Chondrocyte (in vitro differentiated cells): ENCODE measurements at regions not wholly inside any gene's neighbourhood (a gene's known extent, or its start where the extent isn't known, plus 50 kb on each side); places are given as distances from the start of the nearest gene placed in this dataset.

ENCODE experiments used
- DNase-seq: peaks from one replicate; pipeline ENCODE4 v3.0.0; 2021; ENCODE audit warnings: mixed read lengths, low spot score
- H3K27ac Mint-ChIP-seq: one replicate; pipeline ENCODE4 v1.8.0; 2021; ENCODE audit warnings: mild to moderate bottlenecking, moderate library complexity, mixed read lengths; ENCODE audit not compliant: unreplicated experiment
- H3K27me3 Mint-ChIP-seq: 2 replicates; pipeline ENCODE4 v1.8.0; 2021; ENCODE audit warnings: low read depth, mixed read lengths
- H3K36me3 Mint-ChIP-seq: 2 replicates; pipeline ENCODE4 v1.8.0; 2021; ENCODE audit warnings: low read depth, mixed read lengths
- H3K4me1 Mint-ChIP-seq: 2 replicates; pipeline ENCODE4 v1.8.0; 2021; ENCODE audit warnings: low read depth, mild to moderate bottlenecking, mixed read lengths
- H3K4me3 Mint-ChIP-seq: one replicate; pipeline ENCODE4 v1.8.0; 2021; ENCODE audit warnings: mild to moderate bottlenecking, moderate library complexity, mixed read lengths; ENCODE audit not compliant: unreplicated experiment
- H3K9me3 Mint-ChIP-seq: 2 replicates; pipeline ENCODE4 v1.8.0; 2021; ENCODE audit warnings: low read depth, mixed read lengths
- TF ChIP-seq, protein P1 (sequence below): fragments of 200-600 bp; sonication (generic); IDR thresholded peaks from 2 replicates; pipeline ENCODE4 v1.5.0; 2021; ENCODE audit warnings: antibody characterized with exemption, mild to moderate bottlenecking, moderate library complexity

DNA sequence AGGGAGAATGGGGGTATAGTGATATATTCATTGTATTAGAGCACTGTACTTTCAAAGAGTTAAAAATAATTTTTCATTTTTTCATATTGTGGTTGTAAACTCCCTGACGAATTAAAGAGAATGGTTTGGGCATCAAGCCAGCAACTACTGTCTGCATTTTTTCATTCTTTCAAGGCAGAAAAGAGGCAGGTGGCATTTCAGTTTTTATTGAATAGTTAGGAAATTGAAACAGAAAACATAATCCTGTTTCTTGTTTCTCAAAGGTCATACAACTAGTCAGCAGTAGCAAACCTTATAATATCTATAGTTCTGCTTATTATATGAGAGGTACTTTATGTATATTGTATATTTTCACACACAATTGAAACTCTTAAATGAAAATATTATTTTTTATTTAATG, 303.9 kb upstream of the KCND2 start:
- no peaks in the 10 kb centered on the region for H3K27me3 Mint-ChIP-seq
- H3K4me3 Mint-ChIP-seq: no peak overlapping the region
- H3K36me3 Mint-ChIP-seq: no peaks in the 10 kb centered on the region
- H3K27ac Mint-ChIP-seq: no peak overlapping the region
- H3K9me3 Mint-ChIP-seq: no peaks in the 10 kb centered on the region
- TF ChIP-seq, protein P1, sequence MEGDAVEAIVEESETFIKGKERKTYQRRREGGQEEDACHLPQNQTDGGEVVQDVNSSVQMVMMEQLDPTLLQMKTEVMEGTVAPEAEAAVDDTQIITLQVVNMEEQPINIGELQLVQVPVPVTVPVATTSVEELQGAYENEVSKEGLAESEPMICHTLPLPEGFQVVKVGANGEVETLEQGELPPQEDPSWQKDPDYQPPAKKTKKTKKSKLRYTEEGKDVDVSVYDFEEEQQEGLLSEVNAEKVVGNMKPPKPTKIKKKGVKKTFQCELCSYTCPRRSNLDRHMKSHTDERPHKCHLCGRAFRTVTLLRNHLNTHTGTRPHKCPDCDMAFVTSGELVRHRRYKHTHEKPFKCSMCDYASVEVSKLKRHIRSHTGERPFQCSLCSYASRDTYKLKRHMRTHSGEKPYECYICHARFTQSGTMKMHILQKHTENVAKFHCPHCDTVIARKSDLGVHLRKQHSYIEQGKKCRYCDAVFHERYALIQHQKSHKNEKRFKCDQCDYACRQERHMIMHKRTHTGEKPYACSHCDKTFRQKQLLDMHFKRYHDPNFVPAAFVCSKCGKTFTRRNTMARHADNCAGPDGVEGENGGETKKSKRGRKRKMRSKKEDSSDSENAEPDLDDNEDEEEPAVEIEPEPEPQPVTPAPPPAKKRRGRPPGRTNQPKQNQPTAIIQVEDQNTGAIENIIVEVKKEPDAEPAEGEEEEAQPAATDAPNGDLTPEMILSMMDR: no peak
- peaks cover 11% of the 10 kb centered on the region for H3K4me1 Mint-ChIP-seq
- DNase-seq: no peak

DNA sequence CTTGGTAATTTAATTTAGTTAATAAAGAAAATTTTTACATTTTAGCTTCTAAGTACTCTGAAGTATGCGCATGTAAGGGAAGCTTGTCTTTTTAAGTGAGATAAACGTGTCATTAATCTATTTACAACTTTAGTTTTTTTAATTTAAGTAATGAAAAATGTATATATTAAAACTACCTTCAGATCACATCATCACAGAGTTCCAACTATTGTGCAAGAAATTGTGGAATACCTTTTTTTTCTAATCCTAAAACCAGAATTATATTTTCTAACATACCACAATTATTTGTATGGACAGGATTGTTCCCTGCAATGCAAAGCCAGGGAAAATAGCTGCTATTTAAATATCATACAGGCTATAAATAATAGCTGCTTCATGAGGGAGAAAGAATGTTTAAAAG, 303.2 kb upstream of the KCND2 start:
- no peaks in the 10 kb centered on the region for H3K9me3 Mint-ChIP-seq
- H3K4me1 Mint-ChIP-seq: peaks cover 8% of the 10 kb centered on the region
- TF ChIP-seq, protein P1: no peak
- H3K36me3 Mint-ChIP-seq: no peaks in the 10 kb centered on the region
- no peak for DNase-seq
- H3K27ac Mint-ChIP-seq: no peak overlapping the region
- H3K27me3 Mint-ChIP-seq: no peaks in the 10 kb centered on the region
- H3K4me3 Mint-ChIP-seq: no peak overlapping the region

DNA sequence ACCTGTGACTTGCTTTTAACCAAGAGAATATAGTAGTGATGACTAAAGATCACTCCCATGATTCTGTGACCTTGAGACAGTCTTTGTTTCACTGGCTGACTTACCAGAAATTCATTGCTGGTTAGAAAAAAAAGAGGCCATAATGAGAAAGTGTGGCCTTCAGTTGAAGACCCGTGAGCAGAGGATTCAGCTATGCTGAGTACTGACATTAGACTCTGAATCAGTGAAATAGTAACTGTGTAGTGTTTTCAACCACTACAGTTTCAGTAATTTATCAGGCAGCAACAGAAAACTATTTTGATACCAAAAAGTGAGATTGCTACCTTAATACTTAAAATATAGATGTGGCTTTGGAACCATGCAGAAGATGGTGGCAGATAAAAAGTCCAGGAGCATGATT, 298.0 kb upstream of the KCND2 start:
- Mint-ChIP-seq H3K27me3 (no peaks in the 10 kb centered on the region), H3K4me3 (no peak overlapping the region), H3K4me1 (no peaks in the 10 kb centered on the region), H3K9me3 (no peaks in the 10 kb centered on the region), H3K36me3 (no peaks in the 10 kb centered on the region), H3K27ac (no peak overlapping the region)
- no peak for DNase-seq
- TF ChIP-seq, protein P1: no peak

DNA sequence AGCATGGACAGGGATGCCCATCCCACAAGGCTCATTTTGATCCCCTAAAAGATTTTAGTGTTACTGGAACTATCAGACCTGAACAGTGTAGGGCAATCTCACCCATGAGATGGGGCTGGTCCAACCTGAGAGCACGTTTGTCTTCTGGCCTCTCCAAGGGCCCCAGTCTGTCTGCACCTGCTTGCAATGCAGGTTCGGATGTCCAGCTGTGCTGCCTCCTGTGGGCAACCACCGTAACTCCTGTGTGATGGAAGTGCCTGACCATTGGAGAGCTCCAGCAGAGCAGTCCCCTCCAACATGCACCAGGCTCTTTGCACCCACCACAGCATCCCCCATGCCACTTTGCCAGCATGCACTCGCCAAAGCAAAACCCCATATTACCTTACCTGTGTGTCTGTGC, 290.1 kb upstream of the KCND2 start:
- Mint-ChIP-seq H3K27me3 (no peaks in the 10 kb centered on the region), H3K9me3 (no peaks in the 10 kb centered on the region), H3K36me3 (no peaks in the 10 kb centered on the region), H3K4me3 (no peak overlapping the region), H3K27ac (no peak overlapping the region), H3K4me1 (no peaks in the 10 kb centered on the region)
- TF ChIP-seq, protein P1: no peak
- no peak for DNase-seq

DNA sequence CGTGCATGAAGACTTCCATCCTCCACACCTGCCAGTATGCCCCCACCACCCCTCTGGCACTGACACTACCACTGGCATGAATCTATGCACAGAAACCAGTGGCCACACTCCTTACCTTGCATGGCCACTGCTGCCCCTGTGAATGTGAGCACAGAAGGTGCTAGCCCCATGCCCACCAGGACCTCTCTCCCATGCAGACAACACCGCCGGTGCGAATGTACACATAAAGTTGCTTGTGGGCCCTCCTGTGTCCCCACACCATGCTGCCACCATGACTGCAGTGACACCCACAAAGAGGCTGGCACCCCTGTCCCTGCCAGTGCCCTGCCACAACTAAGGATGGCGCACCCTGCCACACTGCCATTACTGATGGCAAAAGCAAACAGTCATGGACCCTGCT, 289.5 kb upstream of the KCND2 start:
- H3K27ac Mint-ChIP-seq: no peak overlapping the region
- H3K4me3 Mint-ChIP-seq: no peak overlapping the region
- H3K27me3 Mint-ChIP-seq: no peaks in the 10 kb centered on the region
- no peak for DNase-seq
- TF ChIP-seq, protein P1: no peak
- no peaks in the 10 kb centered on the region for H3K36me3 Mint-ChIP-seq
- no peaks in the 10 kb centered on the region for H3K9me3 Mint-ChIP-seq
- no peaks in the 10 kb centered on the region for H3K4me1 Mint-ChIP-seq
